WTC11 (cell line): ENCODE measurements at regions not wholly inside any gene's neighbourhood (a gene's known extent, or its start where the extent isn't known, plus 50 kb on each side); places are given as distances from the start of the nearest gene placed in this dataset.

Source experiments
- ATAC-seq: fragments of 200-7000 bp; cut with Tn5 transposase; 2 replicates; pipeline ENCODE4 v1.10.0; 2021; ENCODE audit warnings: mild to moderate bottlenecking, moderate library complexity
- CTCF ChIA-PET: fragments of 300-600 bp; sonication (Branson Sonifier 250); formaldehyde crosslinking; loops from one replicate; lab custom pipeline; 2021; ENCODE audit warnings: antibody characterized with exemption; lab: Charles Lee
- POLR2A ChIA-PET: fragments of 350-600 bp; sonication (Branson Sonifier 250); formaldehyde crosslinking; loops from one replicate; lab custom pipeline; 2021; ENCODE audit warnings: antibody characterized with exemption; lab: Charles Lee
- DNase-seq: peaks from one replicate; pipeline ENCODE4 v3.0.0; 2021; ENCODE audit warnings: low spot score
- H3K27ac Mint-ChIP-seq: 2 replicates; pipeline ENCODE4 v1.8.0; 2021; ENCODE audit warnings: mixed read lengths
- H3K27me3 Mint-ChIP-seq: 2 replicates; pipeline ENCODE4 v1.8.0; 2021; ENCODE audit warnings: low read depth, mild to moderate bottlenecking, moderate library complexity, mixed read lengths
- H3K36me3 Mint-ChIP-seq: 2 replicates; pipeline ENCODE4 v1.8.0; 2021; ENCODE audit warnings: mixed read lengths
- H3K4me1 Mint-ChIP-seq: 2 replicates; pipeline ENCODE4 v1.8.0; 2022; ENCODE audit warnings: mixed read lengths
- H3K4me3 Mint-ChIP-seq: 2 replicates; pipeline ENCODE4 v1.8.0; 2021; ENCODE audit warnings: mild to moderate bottlenecking, moderate library complexity, mixed read lengths
- H3K9me3 Mint-ChIP-seq: 2 replicates; pipeline ENCODE4 v1.8.0; 2021; ENCODE audit warnings: mixed read lengths
- ARID4B ChIP-seq: sonication (generic); formaldehyde crosslinking; IDR thresholded peaks from 2 replicates; pipeline ENCODE4 v1.8.0; 2023; ENCODE audit warnings: missing genetic modification reagents, mild to moderate bottlenecking, borderline replicate concordance
- CREM ChIP-seq: sonication (generic); formaldehyde crosslinking; IDR thresholded peaks from 2 replicates; pipeline ENCODE4 v1.8.1; 2022; ENCODE audit warnings: mild to moderate bottlenecking, missing genetic modification reagents, moderate library complexity
- ERG ChIP-seq: fragments of 250-450 bp; sonication (Bioruptor Pico); IDR thresholded peaks from 2 replicates; pipeline ENCODE4 v1.8.0; 2021; ENCODE audit warnings: mild to moderate bottlenecking
- GRHL2 ChIP-seq: fragments of 250-450 bp; sonication (Bioruptor Pico); IDR thresholded peaks from 2 replicates; pipeline ENCODE4 v1.8.0; 2022; ENCODE audit warnings: mild to moderate bottlenecking, moderate library complexity; ENCODE audit not compliant: insufficient replicate concordance, severe bottlenecking
- MYBL2 ChIP-seq: sonication (generic); formaldehyde crosslinking; IDR thresholded peaks from 2 replicates; pipeline ENCODE4 v1.8.1; 2023; ENCODE audit warnings: mild to moderate bottlenecking, moderate library complexity, missing genetic modification reagents
- PREB ChIP-seq: sonication (generic); formaldehyde crosslinking; IDR thresholded peaks from 2 replicates; pipeline ENCODE4 v1.8.1; 2022; ENCODE audit warnings: mild to moderate bottlenecking, missing genetic modification reagents, moderate library complexity, borderline replicate concordance
- ZNF121 ChIP-seq: sonication (generic); formaldehyde crosslinking; IDR thresholded peaks from 2 replicates; pipeline ENCODE4 v1.8.0; 2023; ENCODE audit warnings: missing genetic modification reagents
- ZNF317 ChIP-seq: sonication (generic); formaldehyde crosslinking; IDR thresholded peaks from 2 replicates; pipeline ENCODE4 v1.8.1; 2023; ENCODE audit warnings: low read depth, mild to moderate bottlenecking, moderate library complexity, missing genetic modification reagents, borderline replicate concordance
- ZNF425 ChIP-seq: fragments of 250-450 bp; sonication (Bioruptor Pico); conservative IDR thresholded peaks from 2 replicates; pipeline ENCODE4 v1.9.0; 2021; ENCODE audit warnings: mild to moderate bottlenecking
- TF ChIP-seq, protein P1 (sequence below): sonication (generic); formaldehyde crosslinking; IDR thresholded peaks from 2 replicates; pipeline ENCODE4 v1.8.1; 2022; ENCODE audit warnings: mild to moderate bottlenecking, moderate library complexity, missing genetic modification reagents
- TF ChIP-seq, protein P2 (sequence below): sonication (generic); formaldehyde crosslinking; IDR thresholded peaks from 2 replicates; pipeline ENCODE4 v1.8.1; 2023; ENCODE audit warnings: mild to moderate bottlenecking, missing genetic modification reagents, moderate library complexity
- TF ChIP-seq, protein P3 (sequence below): sonication (generic); formaldehyde crosslinking; IDR thresholded peaks from 2 replicates; pipeline ENCODE4 v1.8.1; 2022; ENCODE audit warnings: low read depth, mild to moderate bottlenecking, moderate library complexity, missing genetic modification reagents, borderline replicate concordance
- TF ChIP-seq, protein P4 (sequence below): sonication (generic); formaldehyde crosslinking; IDR thresholded peaks from 2 replicates; pipeline ENCODE4 v1.8.0; 2022; ENCODE audit warnings: missing genetic modification reagents
- TF ChIP-seq, protein P5 (sequence below): sonication (generic); formaldehyde crosslinking; IDR thresholded peaks from 2 replicates; pipeline ENCODE4 v1.8.0; 2022; ENCODE audit warnings: mild to moderate bottlenecking, missing genetic modification reagents
- TF ChIP-seq, protein P6 (sequence below): sonication (generic); formaldehyde crosslinking; conservative IDR thresholded peaks from 2 replicates; pipeline ENCODE4 v1.8.1; 2022; ENCODE audit warnings: mild to moderate bottlenecking, missing genetic modification reagents

- TF ChIP-seq, protein P1, sequence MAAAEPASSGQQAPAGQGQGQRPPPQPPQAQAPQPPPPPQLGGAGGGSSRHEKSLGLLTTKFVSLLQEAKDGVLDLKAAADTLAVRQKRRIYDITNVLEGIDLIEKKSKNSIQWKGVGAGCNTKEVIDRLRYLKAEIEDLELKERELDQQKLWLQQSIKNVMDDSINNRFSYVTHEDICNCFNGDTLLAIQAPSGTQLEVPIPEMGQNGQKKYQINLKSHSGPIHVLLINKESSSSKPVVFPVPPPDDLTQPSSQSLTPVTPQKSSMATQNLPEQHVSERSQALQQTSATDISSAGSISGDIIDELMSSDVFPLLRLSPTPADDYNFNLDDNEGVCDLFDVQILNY = no peak
- TF ChIP-seq, protein P2, sequence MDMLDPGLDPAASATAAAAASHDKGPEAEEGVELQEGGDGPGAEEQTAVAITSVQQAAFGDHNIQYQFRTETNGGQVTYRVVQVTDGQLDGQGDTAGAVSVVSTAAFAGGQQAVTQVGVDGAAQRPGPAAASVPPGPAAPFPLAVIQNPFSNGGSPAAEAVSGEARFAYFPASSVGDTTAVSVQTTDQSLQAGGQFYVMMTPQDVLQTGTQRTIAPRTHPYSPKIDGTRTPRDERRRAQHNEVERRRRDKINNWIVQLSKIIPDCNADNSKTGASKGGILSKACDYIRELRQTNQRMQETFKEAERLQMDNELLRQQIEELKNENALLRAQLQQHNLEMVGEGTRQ (CRISPR knock-in tag) = no peak
- no peak for TF ChIP-seq MYBL2
- no peak for TF ChIP-seq GRHL2 (CRISPR knock-in tag)
These were observed 170.9 kb upstream of the USP25 start (continued) for GRCh38 chr21:15558884-15559283.

GRCh38 chr21:15559660-15560059 is 170.1 kb upstream of the USP25 start:
- Mint-ChIP-seq H3K9me3 (peaks cover 25% of the 10 kb centered on the region), H3K36me3 (peaks cover 24% of the 10 kb centered on the region), H3K27me3 (peaks cover 36% of the 10 kb centered on the region), H3K4me1 (peaks cover 31% of the 10 kb centered on the region), H3K27ac (peak overlapping the region; percentile 3), H3K4me3 (no peak overlapping the region)
- DNase-seq = no peak
- ATAC-seq = no peak
- POLR2A ChIA-PET = no interaction called here
- CTCF ChIA-PET = interaction anchor here (1.1 kb wide), 1 partner anchor 77 kb away, joined by 3 read pairs; no protein-coding TSS in a partner anchor
- TF ChIP-seq, protein P3, sequence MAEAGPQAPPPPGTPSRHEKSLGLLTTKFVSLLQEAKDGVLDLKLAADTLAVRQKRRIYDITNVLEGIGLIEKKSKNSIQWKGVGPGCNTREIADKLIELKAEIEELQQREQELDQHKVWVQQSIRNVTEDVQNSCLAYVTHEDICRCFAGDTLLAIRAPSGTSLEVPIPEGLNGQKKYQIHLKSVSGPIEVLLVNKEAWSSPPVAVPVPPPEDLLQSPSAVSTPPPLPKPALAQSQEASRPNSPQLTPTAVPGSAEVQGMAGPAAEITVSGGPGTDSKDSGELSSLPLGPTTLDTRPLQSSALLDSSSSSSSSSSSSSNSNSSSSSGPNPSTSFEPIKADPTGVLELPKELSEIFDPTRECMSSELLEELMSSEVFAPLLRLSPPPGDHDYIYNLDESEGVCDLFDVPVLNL (CRISPR knock-in tag) = no peak
- TF ChIP-seq, protein P2 (CRISPR knock-in tag) = no peak
- TF ChIP-seq, protein P4, sequence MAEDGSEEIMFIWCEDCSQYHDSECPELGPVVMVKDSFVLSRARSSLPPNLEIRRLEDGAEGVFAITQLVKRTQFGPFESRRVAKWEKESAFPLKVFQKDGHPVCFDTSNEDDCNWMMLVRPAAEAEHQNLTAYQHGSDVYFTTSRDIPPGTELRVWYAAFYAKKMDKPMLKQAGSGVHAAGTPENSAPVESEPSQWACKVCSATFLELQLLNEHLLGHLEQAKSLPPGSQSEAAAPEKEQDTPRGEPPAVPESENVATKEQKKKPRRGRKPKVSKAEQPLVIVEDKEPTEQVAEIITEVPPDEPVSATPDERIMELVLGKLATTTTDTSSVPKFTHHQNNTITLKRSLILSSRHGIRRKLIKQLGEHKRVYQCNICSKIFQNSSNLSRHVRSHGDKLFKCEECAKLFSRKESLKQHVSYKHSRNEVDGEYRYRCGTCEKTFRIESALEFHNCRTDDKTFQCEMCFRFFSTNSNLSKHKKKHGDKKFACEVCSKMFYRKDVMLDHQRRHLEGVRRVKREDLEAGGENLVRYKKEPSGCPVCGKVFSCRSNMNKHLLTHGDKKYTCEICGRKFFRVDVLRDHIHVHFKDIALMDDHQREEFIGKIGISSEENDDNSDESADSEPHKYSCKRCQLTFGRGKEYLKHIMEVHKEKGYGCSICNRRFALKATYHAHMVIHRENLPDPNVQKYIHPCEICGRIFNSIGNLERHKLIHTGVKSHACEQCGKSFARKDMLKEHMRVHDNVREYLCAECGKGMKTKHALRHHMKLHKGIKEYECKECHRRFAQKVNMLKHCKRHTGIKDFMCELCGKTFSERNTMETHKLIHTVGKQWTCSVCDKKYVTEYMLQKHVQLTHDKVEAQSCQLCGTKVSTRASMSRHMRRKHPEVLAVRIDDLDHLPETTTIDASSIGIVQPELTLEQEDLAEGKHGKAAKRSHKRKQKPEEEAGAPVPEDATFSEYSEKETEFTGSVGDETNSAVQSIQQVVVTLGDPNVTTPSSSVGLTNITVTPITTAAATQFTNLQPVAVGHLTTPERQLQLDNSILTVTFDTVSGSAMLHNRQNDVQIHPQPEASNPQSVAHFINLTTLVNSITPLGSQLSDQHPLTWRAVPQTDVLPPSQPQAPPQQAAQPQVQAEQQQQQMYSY (CRISPR knock-in tag) = no peak
- no peak for TF ChIP-seq ERG (CRISPR knock-in tag)
- no peak for TF ChIP-seq GRHL2 (CRISPR knock-in tag)
- TF ChIP-seq ZNF121 (CRISPR knock-in tag) = no peak
- TF ChIP-seq, protein P5, sequence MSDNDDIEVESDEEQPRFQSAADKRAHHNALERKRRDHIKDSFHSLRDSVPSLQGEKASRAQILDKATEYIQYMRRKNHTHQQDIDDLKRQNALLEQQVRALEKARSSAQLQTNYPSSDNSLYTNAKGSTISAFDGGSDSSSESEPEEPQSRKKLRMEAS = no peak
- TF ChIP-seq PREB (CRISPR knock-in tag) = no peak
- no peak for TF ChIP-seq ZNF317
- TF ChIP-seq ZNF425 (CRISPR knock-in tag) = no peak
- no peak for TF ChIP-seq CREM (CRISPR knock-in tag)
- TF ChIP-seq, protein P6, sequence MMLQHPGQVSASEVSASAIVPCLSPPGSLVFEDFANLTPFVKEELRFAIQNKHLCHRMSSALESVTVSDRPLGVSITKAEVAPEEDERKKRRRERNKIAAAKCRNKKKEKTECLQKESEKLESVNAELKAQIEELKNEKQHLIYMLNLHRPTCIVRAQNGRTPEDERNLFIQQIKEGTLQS = no peak
- TF ChIP-seq ARID4B (CRISPR knock-in tag) = no peak
